ENCODE measurements at regions not wholly inside any gene's neighbourhood (a gene's known extent, or its start where the extent isn't known, plus 50 kb on each side); places are given as distances from the start of the nearest gene placed in this dataset.
A peak's percentile ranks its signal among the peaks of the same experiment; 100 is the strongest.

DNA sequence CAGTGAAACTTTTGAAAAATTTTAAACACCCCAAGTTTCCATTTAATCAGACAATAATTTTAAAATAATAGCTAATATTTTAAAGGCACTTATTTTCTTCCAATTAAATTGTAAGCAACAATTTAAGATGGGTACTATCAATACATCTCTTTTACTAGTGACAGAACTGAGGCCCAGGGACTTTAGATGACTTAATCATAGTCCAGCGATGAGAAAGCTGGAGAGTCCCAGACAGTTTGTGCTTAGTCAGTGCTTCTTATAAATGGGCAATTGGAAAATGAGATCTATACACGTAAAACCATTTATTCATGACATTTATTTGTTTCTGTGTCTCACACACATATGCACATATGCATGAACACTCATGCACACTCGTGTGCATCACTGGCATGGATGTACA is 2063.5 kb downstream of the PCDH9 start:
- no peak for DNase-seq
- no peak overlapping the region for H3K27ac ChIP-seq
- intact Hi-C loops (cut with DNase I) = no loop called here
- H3K27me3 ChIP-seq = peaks cover 0 to 6% (median 0%) of the 10 kb centered on the region in 4 donors
- FAIRE-seq = no peak
- H3K36me3 ChIP-seq = no peaks in the 10 kb centered on the region
- no peak for ATAC-seq
- H3K9me3 ChIP-seq = no peaks in the 10 kb centered on the region
- H3K4me3 ChIP-seq = no peak overlapping the region
- TF ChIP-seq, protein P1, sequence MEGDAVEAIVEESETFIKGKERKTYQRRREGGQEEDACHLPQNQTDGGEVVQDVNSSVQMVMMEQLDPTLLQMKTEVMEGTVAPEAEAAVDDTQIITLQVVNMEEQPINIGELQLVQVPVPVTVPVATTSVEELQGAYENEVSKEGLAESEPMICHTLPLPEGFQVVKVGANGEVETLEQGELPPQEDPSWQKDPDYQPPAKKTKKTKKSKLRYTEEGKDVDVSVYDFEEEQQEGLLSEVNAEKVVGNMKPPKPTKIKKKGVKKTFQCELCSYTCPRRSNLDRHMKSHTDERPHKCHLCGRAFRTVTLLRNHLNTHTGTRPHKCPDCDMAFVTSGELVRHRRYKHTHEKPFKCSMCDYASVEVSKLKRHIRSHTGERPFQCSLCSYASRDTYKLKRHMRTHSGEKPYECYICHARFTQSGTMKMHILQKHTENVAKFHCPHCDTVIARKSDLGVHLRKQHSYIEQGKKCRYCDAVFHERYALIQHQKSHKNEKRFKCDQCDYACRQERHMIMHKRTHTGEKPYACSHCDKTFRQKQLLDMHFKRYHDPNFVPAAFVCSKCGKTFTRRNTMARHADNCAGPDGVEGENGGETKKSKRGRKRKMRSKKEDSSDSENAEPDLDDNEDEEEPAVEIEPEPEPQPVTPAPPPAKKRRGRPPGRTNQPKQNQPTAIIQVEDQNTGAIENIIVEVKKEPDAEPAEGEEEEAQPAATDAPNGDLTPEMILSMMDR (IDR thresholded peaks at IDR 0.05) = no peak
- no peaks in the 10 kb centered on the region for H3K4me1 ChIP-seq
- 47 to 62% methylated on average over 3 of the region's 3 CpGs for WGBS, 2 donors

DNA sequence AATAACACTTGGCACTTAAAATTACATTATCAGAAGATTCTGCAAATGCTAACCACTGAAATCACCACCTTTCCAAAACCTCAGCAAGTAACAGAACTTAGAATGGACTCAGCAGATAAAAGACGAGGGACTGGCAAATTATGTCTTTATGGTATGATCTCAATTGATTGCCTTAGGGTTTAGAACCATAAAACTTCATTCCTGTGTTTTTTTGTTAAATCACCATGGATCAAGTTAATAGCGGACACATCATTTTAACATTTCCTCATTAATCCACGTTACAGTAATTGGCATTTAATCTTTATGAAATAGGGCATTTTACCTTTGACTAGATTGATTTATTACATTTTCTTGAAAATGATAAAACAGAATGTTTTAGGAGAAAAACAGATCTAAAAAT is 2070.3 kb downstream of the PCDH9 start:
- Histone ChIP-seq H3K4me3 (no peak overlapping the region), H3K27me3 (peaks cover 0 to 6% (median 0%) of the 10 kb centered on the region in 4 donors), H3K27ac (no peak overlapping the region), H3K9me3 (no peaks in the 10 kb centered on the region), H3K4me1 (no peaks in the 10 kb centered on the region), H3K36me3 (no peaks in the 10 kb centered on the region)
- TF ChIP-seq, protein P1 (IDR thresholded peaks at IDR 0.05) = no peak
- 35 to 39% methylated on average over 3 of the region's 3 CpGs for WGBS, 2 donors
- no peak for ATAC-seq
- DNase-seq = no peak
- no peak for FAIRE-seq
- intact Hi-C loops (cut with DNase I) = no loop called here

DNA sequence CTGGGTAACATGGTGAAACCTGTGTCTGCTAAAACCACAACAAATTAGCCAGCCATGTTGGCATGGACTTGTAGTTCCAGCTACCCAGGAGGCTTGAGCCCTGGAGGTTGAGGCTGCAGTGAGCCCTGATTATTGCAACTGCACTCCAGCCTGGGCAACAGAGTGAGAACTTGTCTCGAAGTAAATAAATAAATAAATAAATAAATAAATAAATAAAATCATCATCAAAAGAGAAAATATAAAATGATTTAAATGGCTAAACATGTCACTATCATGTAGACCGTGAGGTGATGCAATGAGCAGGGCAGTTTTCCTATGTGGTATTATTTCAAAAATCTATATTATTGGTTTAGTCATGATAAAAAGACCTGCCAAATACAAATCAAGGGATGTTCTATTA is 2074.3 kb downstream of the PCDH9 start:
- ATAC-seq = no peak
- TF ChIP-seq, protein P1 (IDR thresholded peaks at IDR 0.05) = no peak
- Histone ChIP-seq H3K9me3 (no peaks in the 10 kb centered on the region), H3K36me3 (no peaks in the 10 kb centered on the region), H3K4me1 (no peaks in the 10 kb centered on the region), H3K27me3 (no peaks in the 10 kb centered on the region), H3K27ac (no peak overlapping the region), H3K4me3 (no peak overlapping the region)
- no peak for FAIRE-seq
- intact Hi-C loops (cut with DNase I) = no loop called here
- no peak for DNase-seq
- 64 to 84% methylated on average over 2 of the region's 2 CpGs for WGBS, 2 donors

DNA sequence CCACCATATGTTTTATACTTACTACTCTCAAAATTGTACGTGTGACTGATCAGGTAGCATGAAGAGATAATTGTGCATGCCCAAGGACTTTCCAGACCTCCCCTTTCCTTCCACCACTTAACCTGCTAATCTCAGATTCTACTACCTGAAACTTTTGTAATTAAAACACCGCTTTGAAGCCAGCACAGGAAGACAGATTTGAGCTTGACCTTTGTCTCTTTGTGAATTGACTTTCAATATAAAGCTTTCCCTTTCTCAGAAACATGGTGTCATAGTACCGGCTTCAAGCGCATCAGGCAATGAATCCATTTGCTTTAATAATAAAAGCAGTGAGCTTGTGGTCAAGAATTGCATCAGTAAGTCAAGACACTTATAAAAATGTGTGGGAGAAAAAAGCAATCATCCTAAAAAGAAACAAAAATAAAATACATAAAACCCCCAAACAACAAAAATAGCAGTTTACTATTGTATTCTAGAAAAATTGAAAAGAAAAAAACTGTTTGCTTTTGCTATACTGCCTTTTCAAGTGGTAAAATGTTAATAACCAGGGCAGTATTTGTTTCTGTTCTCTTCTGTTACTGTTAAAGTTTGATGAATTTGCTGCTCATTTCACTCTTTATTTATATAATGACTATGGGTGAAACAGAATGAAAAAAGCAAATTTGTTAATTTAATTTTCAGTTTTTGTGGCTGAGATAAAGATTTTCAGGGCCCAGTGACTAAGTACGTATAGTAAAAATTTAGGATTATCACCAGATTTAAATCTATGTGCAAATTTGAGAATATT is 2075.3 kb downstream of the PCDH9 start:
- H3K4me3 ChIP-seq = no peak overlapping the region
- TF ChIP-seq, protein P1 (IDR thresholded peaks at IDR 0.05) = no peak
- DNase-seq = no peak
- intact Hi-C loops (cut with DNase I) = no loop called here
- ATAC-seq = no peak
- H3K27ac ChIP-seq = no peak overlapping the region
- no peak for FAIRE-seq
- H3K27me3 ChIP-seq = no peaks in the 10 kb centered on the region
- H3K4me1 ChIP-seq = no peaks in the 10 kb centered on the region
- WGBS, 2 donors = 70 to 71% methylated on average over 5 of the region's 5 CpGs
- H3K9me3 ChIP-seq = no peaks in the 10 kb centered on the region
- H3K36me3 ChIP-seq = no peaks in the 10 kb centered on the region

DNA sequence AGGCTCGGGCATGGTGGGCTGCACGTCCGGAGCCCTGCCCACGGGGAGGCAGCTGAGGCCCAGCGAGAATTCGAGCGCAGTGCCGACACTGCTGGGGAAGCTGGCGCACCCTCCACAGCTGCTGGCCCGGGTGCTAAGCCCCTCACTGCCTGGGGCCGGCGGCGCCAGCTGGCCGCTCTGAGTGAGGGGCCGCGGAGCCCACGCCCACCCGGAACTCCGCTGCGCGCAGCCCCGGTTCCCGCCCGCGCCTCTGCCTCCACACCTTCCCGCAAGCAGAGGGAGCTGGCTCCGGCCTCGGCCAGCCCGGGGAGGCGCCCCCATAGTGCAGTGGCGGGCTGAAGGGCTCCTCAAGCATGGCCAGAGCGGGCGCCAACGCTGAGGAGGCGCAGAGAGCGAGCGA is 2080.4 kb downstream of the PCDH9 start:
- FAIRE-seq = no peak
- TF ChIP-seq, protein P1 (IDR thresholded peaks at IDR 0.05) = no peak
- Histone ChIP-seq H3K27me3 (no peaks in the 10 kb centered on the region), H3K36me3 (no peaks in the 10 kb centered on the region), H3K4me3 (no peak overlapping the region), H3K4me1 (no peaks in the 10 kb centered on the region), H3K27ac (no peak overlapping the region), H3K9me3 (no peaks in the 10 kb centered on the region)
- intact Hi-C loops (cut with DNase I) = no loop called here
- ATAC-seq = no peak
- DNase-seq = peak in 2 of 6 donors; percentile 48 to 50
- 86 to 90% methylated on average over 37 of the region's 37 CpGs for WGBS, 2 donors

Measured in pancreas (tissue), 10 donors.